GM18505 (cell line): ENCODE measurements at regions not wholly inside any gene's neighbourhood (a gene's known extent, or its start where the extent isn't known, plus 50 kb on each side); places are given as distances from the start of the nearest gene placed in this dataset.

ENCODE experiments used
- ATAC-seq: cut with Tn5 transposase; IDR thresholded peaks from one replicate; pipeline ENCODE4 v1.9.1; 2021; ENCODE audit not compliant: unreplicated experiment
- POLR2A ChIP-seq: IDR thresholded peaks from 4 replicates; pipeline ENCODE4 v1.6.1; 2011; ENCODE audit warnings: borderline replicate concordance; ENCODE audit not compliant: insufficient read depth, insufficient read length; ENCODE audit errors: extremely low read depth

- ATAC-seq = no peak
Observed at GRCh38 chr18:59052965-59053820, 86.5 kb upstream of the SEC11C start.

GRCh38 chr18:59054496-59055287 is 85.0 kb upstream of the SEC11C start:
- ATAC-seq = no peak
- TF ChIP-seq POLR2A = no peak

More at GRCh38 chr18:59052965-59053820, 86.5 kb upstream of the SEC11C start:
- no peak for TF ChIP-seq POLR2A

GRCh38 chr18:59055345-59056032 is 84.2 kb upstream of the SEC11C start:
- ATAC-seq = no peak
- TF ChIP-seq POLR2A = no peak

- TF ChIP-seq POLR2A = no peak
- peak; percentile 74 for ATAC-seq
Observed at GRCh38 chr18:59056706-59057492, 82.8 kb upstream of the SEC11C start.

GRCh38 chr18:59057493-59057795 is 82.2 kb upstream of the SEC11C start:
- ATAC-seq = no peak
- no peak for TF ChIP-seq POLR2A

GRCh38 chr18:59057969-59058368 is 81.7 kb upstream of the SEC11C start:
- ATAC-seq = no peak
- no peak for TF ChIP-seq POLR2A

- TF ChIP-seq POLR2A = no peak
- ATAC-seq = no peak
Observed at GRCh38 chr18:59059140-59059539, 80.5 kb upstream of the SEC11C start.

GRCh38 chr18:59060551-59060950 is 79.1 kb upstream of the SEC11C start:
- no peak for TF ChIP-seq POLR2A
- ATAC-seq = no peak

GRCh38 chr18:59061914-59062642 is 77.6 kb upstream of the SEC11C start:
- no peak for ATAC-seq
- no peak for TF ChIP-seq POLR2A

- no peak for TF ChIP-seq POLR2A
- no peak for ATAC-seq
Observed at GRCh38 chr18:59062643-59063006, 77.1 kb upstream of the SEC11C start.

GRCh38 chr18:59063300-59063906 is 76.3 kb upstream of the SEC11C start:
- ATAC-seq = no peak
- no peak for TF ChIP-seq POLR2A

- no peak for TF ChIP-seq POLR2A
- ATAC-seq = no peak
Observed at GRCh38 chr18:59063912-59064311, 75.8 kb upstream of the SEC11C start.
